Osteoblast (primary cell): ENCODE measurements at regions not wholly inside any gene's neighbourhood (a gene's known extent, or its start where the extent isn't known, plus 50 kb on each side); places are given as distances from the start of the nearest gene placed in this dataset.

Source experiments
- DNase-seq: peaks from one replicate; pipeline ENCODE4 v3.0.0; 2011; ENCODE audit warnings: low spot score, mixed read lengths; ENCODE audit not compliant: insufficient read length; ENCODE audit errors: missing footprints
- H2AFZ ChIP-seq: 2 replicates; pipeline ENCODE4 v1.6.0; 2011; ENCODE audit warnings: mild to moderate bottlenecking, low read length
- H3K27ac ChIP-seq: 2 replicates; pipeline ENCODE4 v1.5.1; 2011; ENCODE audit warnings: mild to moderate bottlenecking, low read depth, low read length, moderate library complexity
- H3K27me3 ChIP-seq: 2 replicates; pipeline ENCODE4 v1.6.0; 2012; ENCODE audit warnings: mild to moderate bottlenecking, control low read depth, inconsistent platforms, low read length, moderate library complexity; ENCODE audit not compliant: insufficient read depth
- H3K36me3 ChIP-seq: 2 replicates; pipeline ENCODE4 v1.5.1; 2011; ENCODE audit warnings: mild to moderate bottlenecking, low read length, control low read depth, moderate library complexity; ENCODE audit not compliant: insufficient read depth
- H3K4me1 ChIP-seq: 2 replicates; pipeline ENCODE4 v1.5.1; 2011; ENCODE audit warnings: mild to moderate bottlenecking, low read length, control low read depth, moderate library complexity; ENCODE audit not compliant: insufficient read depth
- H3K4me2 ChIP-seq: 2 replicates; pipeline ENCODE4 v1.6.0; 2011; ENCODE audit warnings: mild to moderate bottlenecking, low read length; ENCODE audit not compliant: insufficient read depth
- H3K4me3 ChIP-seq: fragments of 200-600 bp; sonication (generic); 3 replicates; pipeline ENCODE4 v1.5.1; 2012; ENCODE audit warnings: mild to moderate bottlenecking, low read length, inconsistent platforms; ENCODE audit not compliant: insufficient read depth
- H3K79me2 ChIP-seq: 2 replicates; pipeline ENCODE4 v1.6.0; 2012; ENCODE audit warnings: mild to moderate bottlenecking, low read length, control low read depth, inconsistent platforms; ENCODE audit not compliant: insufficient read depth
- H3K9me3 ChIP-seq: 2 replicates; pipeline ENCODE4 v1.5.1; 2011; ENCODE audit warnings: low read depth, low read length, control low read depth
- H4K20me1 ChIP-seq: 2 replicates; pipeline ENCODE4 v1.6.0; 2012; ENCODE audit warnings: mild to moderate bottlenecking, low read length, control low read depth; ENCODE audit not compliant: insufficient read depth
- TF ChIP-seq, protein P1 (sequence below): IDR thresholded peaks from 2 replicates; pipeline ENCODE4 v1.5.1; 2011; ENCODE audit warnings: mild to moderate bottlenecking, low read depth, low read length, moderate library complexity; ENCODE audit errors: extremely low read depth

DNA sequence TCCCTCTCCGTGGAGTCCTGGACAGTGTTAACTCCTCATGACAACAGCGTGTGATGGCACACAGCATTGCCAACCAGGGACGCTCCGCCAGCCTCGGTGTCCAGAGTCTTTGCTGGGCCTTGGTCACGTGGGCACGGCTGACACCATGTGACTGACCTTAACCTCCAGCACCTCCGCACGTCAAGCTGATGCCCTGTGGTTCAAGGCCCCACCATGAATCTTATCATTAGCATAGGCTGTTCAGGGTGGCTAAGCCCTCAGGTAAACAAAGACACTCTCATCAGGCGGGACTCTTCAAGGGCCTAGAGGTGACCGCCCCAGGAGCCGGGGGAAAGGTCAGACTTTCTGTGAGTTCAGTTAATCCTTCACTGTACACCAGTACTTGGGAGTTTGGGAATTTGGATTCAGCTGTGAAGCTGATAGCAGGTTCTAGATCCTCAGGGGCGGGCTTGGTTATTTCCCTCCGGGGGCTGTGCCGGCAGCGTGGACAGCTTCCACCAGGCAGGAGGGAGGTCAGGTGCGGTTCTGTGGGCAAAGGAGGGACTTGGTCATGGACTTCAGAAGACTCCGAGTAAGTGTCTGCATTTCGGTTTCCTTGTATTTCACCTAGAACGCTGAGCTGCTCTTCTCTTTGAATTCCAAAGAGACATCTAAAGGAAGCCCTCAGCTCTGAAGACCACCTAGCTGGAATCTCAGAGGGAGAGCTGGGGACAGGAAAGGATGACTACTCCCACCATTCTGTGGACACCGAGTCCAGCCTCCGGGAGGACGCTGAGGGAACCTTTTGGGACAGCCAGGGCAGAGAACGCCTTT, 195.5 kb upstream of the CIBAR2 start:
- no peaks in the 10 kb centered on the region for H3K79me2 ChIP-seq
- peaks cover 36% of the 10 kb centered on the region for H4K20me1 ChIP-seq
- H2AFZ ChIP-seq, result no peak overlapping the region
- H3K9me3 ChIP-seq, result no peaks in the 10 kb centered on the region
- H3K27ac ChIP-seq, result no peak overlapping the region
- DNase-seq, result no peak
- H3K4me1 ChIP-seq, result peaks cover 11% of the 10 kb centered on the region
- H3K4me3 ChIP-seq, result no peak overlapping the region
- H3K4me2 ChIP-seq, result no peak overlapping the region
- TF ChIP-seq, protein P1, sequence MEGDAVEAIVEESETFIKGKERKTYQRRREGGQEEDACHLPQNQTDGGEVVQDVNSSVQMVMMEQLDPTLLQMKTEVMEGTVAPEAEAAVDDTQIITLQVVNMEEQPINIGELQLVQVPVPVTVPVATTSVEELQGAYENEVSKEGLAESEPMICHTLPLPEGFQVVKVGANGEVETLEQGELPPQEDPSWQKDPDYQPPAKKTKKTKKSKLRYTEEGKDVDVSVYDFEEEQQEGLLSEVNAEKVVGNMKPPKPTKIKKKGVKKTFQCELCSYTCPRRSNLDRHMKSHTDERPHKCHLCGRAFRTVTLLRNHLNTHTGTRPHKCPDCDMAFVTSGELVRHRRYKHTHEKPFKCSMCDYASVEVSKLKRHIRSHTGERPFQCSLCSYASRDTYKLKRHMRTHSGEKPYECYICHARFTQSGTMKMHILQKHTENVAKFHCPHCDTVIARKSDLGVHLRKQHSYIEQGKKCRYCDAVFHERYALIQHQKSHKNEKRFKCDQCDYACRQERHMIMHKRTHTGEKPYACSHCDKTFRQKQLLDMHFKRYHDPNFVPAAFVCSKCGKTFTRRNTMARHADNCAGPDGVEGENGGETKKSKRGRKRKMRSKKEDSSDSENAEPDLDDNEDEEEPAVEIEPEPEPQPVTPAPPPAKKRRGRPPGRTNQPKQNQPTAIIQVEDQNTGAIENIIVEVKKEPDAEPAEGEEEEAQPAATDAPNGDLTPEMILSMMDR, result no peak
- no peaks in the 10 kb centered on the region for H3K36me3 ChIP-seq
- no peaks in the 10 kb centered on the region for H3K27me3 ChIP-seq

DNA sequence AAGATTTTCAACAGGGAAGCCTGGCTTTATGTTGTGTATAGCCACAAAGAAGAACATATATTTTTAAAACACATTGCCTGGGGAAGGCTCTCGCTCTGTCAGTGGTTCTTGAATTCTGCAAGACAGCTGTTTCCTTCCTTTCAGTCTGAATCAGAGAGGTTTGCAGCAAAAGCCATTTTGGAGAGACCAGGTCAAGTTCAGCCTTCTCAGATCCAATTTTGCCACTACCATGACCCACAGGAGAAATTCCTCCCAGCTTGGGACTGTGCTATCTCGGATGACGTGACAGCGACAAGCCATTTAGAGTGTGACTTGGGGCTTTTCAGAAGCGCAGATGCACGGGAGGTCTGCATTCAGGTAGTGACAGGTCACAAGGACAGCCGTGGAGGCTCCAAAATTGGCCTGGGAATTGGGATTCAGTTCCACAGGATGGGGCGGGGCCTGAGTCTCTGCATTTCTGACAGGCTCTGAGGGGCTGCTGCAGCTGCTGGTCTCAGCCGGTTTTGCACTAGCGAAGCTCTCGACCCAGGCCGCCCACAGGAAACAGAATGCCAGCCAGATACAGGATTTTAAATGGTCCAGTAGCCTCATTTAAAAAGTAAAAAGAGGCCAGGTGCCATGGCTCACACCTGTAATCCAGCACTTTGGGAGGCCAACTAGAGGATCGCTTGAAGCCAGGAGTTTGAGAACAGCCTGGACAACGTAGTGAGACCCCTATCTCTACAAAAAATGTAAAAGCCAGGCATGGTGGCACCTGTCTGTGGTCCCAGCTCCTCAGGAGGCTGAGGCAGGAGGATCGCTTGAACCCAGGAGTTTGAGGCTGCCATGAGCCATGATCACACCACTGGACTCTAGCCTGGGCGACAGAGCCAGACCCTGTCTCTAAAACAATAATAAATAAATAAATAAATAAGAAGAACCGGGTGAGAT, 196.6 kb upstream of the CIBAR2 start:
- Histone ChIP-seq H3K4me3 (no peak overlapping the region), H3K79me2 (no peaks in the 10 kb centered on the region), H2AFZ (no peak overlapping the region), H3K4me2 (no peak overlapping the region), H3K27ac (no peak overlapping the region), H4K20me1 (peaks cover 31% of the 10 kb centered on the region), H3K9me3 (no peaks in the 10 kb centered on the region), H3K27me3 (no peaks in the 10 kb centered on the region), H3K36me3 (no peaks in the 10 kb centered on the region), H3K4me1 (peaks cover 14% of the 10 kb centered on the region)
- TF ChIP-seq, protein P1, result no peak
- no peak for DNase-seq

DNA sequence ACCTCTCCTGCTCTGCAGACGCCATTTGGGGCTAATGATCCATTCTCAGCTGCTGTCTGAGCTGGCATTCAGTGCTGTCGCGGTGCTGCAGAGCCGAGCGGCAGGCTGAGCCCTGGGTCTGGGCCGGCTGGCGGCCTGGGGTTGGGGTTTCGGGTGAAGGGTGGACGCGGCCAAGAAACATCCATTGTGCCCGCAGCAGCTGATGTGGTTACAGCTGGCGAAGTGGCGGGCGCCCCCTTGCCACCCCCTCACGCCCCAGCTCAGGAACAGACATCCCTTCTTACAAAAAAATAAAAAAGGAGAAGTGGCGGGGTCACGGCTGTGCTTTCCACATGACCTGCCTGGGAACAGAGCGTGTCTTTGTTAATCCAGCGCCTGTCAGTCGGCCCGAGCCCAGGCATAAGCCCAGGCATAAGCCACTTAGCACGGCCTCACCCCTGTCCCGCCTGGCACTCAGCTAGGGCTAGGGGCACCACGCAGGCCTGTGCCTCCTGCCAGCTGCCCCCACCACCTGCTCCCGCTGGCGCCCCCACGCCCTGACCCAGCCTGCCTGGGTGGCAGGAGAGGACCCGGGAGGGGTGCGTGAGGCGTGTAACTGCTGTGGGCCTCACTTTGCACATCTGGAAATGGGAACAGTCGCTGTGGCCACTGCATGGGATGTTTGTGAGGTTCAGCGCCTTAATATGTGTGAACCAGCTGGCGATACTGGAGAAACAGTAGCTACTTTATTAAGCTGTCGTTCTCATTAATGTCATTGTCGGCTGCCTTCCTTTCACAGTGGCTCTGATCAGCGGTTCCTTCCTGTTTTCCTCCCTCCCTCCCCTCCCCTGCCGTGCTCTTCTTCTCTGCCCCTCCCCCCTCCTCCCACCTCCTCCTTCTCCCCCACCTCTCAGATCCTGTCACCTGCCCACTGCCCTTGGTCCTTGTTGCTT, 197.7 kb upstream of the CIBAR2 start:
- Histone ChIP-seq H3K27ac (no peak overlapping the region), H3K4me3 (no peak overlapping the region), H3K36me3 (no peaks in the 10 kb centered on the region), H3K79me2 (no peaks in the 10 kb centered on the region), H3K9me3 (no peaks in the 10 kb centered on the region), H3K4me2 (no peak overlapping the region), H4K20me1 (peaks cover 27% of the 10 kb centered on the region), H3K4me1 (peaks cover 14% of the 10 kb centered on the region), H3K27me3 (no peaks in the 10 kb centered on the region), H2AFZ (no peak overlapping the region)
- TF ChIP-seq, protein P1, result no peak
- no peak for DNase-seq
